CD4-positive, alpha-beta T cell treated with Interleukin-15 for 4 hours (primary cell): ENCODE measurements at regions not wholly inside any gene's neighbourhood (a gene's known extent, or its start where the extent isn't known, plus 50 kb on each side); places are given as distances from the start of the nearest gene placed in this dataset.
"Not testable (repeated sequence)": the region's sequence is repeated elsewhere in the genome, so short reads cannot be mapped to it uniquely, and the experiment has no call there.

ENCODE experiments used
- DNase-seq: peaks from one replicate; pipeline ENCODE4 v3.0.0-alpha.2; 2020; ENCODE audit warnings: low spot score

GRCh38 chr1:66460776-66461175, 73.2 kb upstream of the SGIP1 start:
- DNase-seq, result no peak

- DNase-seq, result no peak
These were observed 71.6 kb upstream of the SGIP1 start for GRCh38 chr1:66462313-66462712.

- no peak for DNase-seq
These were observed 69.6 kb upstream of the SGIP1 start for GRCh38 chr1:66464351-66464750.

GRCh38 chr1:66464802-66465201, 69.2 kb upstream of the SGIP1 start:
- no peak for DNase-seq

GRCh38 chr1:66466695-66467094, 67.3 kb upstream of the SGIP1 start:
- DNase-seq, result not testable (repeated sequence)

- no peak for DNase-seq
These were observed 65.2 kb upstream of the SGIP1 start for GRCh38 chr1:66468722-66469121.

- no peak for DNase-seq
These were observed 58.0 kb upstream of the SGIP1 start for GRCh38 chr1:66475940-66476339.

GRCh38 chr1:66476774-66477173, 57.2 kb upstream of the SGIP1 start:
- no peak for DNase-seq

- no peak for DNase-seq
These were observed 55.8 kb upstream of the SGIP1 start for GRCh38 chr1:66478116-66478515.

GRCh38 chr1:66480162-66480561, 53.8 kb upstream of the SGIP1 start:
- no peak for DNase-seq

- DNase-seq, result not testable (repeated sequence)
These were observed 52.7 kb upstream of the SGIP1 start for GRCh38 chr1:66481215-66481614.
